ENCODE measurements at regions not wholly inside any gene's neighbourhood (a gene's known extent, or its start where the extent isn't known, plus 50 kb on each side); places are given as distances from the start of the nearest gene placed in this dataset.

DNA sequence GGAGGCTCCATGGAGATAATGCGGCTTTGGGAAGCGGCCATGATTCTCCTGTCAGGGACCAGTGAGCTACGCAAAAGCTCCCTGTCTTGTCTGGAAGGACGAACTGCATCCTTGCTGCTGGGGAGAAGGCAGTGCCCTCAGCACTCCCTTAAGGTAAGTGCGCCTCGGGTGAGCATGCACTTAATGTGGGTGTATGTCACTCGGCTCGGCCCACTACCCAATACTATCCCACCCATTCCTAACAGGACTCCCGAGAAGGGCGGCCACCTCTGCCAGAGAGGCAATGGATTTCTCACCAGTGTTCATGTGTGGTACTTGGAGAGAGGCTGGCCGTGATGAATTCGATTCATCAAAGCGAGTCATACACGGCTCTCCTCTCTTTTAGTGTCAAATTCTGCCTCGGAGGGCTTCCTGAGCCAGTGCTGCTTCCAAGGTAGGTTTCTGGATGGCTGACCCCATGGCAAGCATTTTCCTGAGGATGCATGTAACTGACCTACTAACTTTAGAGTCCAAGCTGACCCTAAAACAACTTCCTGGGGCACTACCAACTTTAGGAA lies 151.7 kb upstream of the RTL1 start:
- TF ChIP-seq, protein P1, sequence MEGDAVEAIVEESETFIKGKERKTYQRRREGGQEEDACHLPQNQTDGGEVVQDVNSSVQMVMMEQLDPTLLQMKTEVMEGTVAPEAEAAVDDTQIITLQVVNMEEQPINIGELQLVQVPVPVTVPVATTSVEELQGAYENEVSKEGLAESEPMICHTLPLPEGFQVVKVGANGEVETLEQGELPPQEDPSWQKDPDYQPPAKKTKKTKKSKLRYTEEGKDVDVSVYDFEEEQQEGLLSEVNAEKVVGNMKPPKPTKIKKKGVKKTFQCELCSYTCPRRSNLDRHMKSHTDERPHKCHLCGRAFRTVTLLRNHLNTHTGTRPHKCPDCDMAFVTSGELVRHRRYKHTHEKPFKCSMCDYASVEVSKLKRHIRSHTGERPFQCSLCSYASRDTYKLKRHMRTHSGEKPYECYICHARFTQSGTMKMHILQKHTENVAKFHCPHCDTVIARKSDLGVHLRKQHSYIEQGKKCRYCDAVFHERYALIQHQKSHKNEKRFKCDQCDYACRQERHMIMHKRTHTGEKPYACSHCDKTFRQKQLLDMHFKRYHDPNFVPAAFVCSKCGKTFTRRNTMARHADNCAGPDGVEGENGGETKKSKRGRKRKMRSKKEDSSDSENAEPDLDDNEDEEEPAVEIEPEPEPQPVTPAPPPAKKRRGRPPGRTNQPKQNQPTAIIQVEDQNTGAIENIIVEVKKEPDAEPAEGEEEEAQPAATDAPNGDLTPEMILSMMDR (conservative IDR thresholded peaks at IDR 0.05; ENCODE audit: low read depth, low read length), result no peak
- TF ChIP-seq EZH2 (IDR thresholded peaks at IDR 0.05; ENCODE audit: borderline replicate concordance, low read depth, low read length, poor library complexity, severe bottlenecking), result no peak

All from A673 (cell line).